ENCODE measurements at regions not wholly inside any gene's neighbourhood (a gene's known extent, or its start where the extent isn't known, plus 50 kb on each side); places are given as distances from the start of the nearest gene placed in this dataset.

- Histone ChIP-seq H3K4me3 (IDR thresholded peaks at IDR 0.05; ENCODE audit: insufficient read depth, low read depth, low read length) (no peak overlapping the region), H3K4me1 (ENCODE audit: low read depth, poor library complexity, severe bottlenecking) (no peaks in the 10 kb centered on the region), H3K9ac (no peak overlapping the region), H3K36me3 (ENCODE audit: insufficient read depth) (no peaks in the 10 kb centered on the region), H3K27ac (no peak overlapping the region), H3K4me2 (no peak overlapping the region), H3K79me2 (ENCODE audit: insufficient read depth, low read depth) (no peaks in the 10 kb centered on the region), H3K27me3 (ENCODE audit: insufficient read depth, low read depth) (no peaks in the 10 kb centered on the region), H2AFZ (ENCODE audit: low read depth) (no peak overlapping the region), H4K20me1 (ENCODE audit: insufficient read depth) (no peaks in the 10 kb centered on the region)
- TF ChIP-seq CTCF (conservative IDR thresholded peaks at IDR 0.05; ENCODE audit: low read depth, low read length) = no peak
Measured at GRCh38 chr4:134735901-134736300, 534.3 kb upstream of the PABPC4L start.

GRCh38 chr4:134727696-134728095 is 526.1 kb upstream of the PABPC4L start:
- no peak overlapping the region for H3K4me3 ChIP-seq (IDR thresholded peaks at IDR 0.05; ENCODE audit: insufficient read depth, low read depth, low read length)
- H3K27me3 ChIP-seq (ENCODE audit: insufficient read depth, low read depth) = no peaks in the 10 kb centered on the region
- no peaks in the 10 kb centered on the region for H3K79me2 ChIP-seq (ENCODE audit: insufficient read depth, low read depth)
- H4K20me1 ChIP-seq (ENCODE audit: insufficient read depth) = no peaks in the 10 kb centered on the region
- no peak overlapping the region for H3K4me2 ChIP-seq
- no peaks in the 10 kb centered on the region; the same call in 1 of the 2 replicates for H3K36me3 ChIP-seq (ENCODE audit: insufficient read depth)
- no peak overlapping the region for H3K9ac ChIP-seq
- no peak overlapping the region for H3K27ac ChIP-seq
- H2AFZ ChIP-seq (ENCODE audit: low read depth) = no peak overlapping the region
- no peaks in the 10 kb centered on the region for H3K4me1 ChIP-seq (ENCODE audit: low read depth, poor library complexity, severe bottlenecking)
- TF ChIP-seq CTCF (conservative IDR thresholded peaks at IDR 0.05; ENCODE audit: low read depth, low read length) = no peak

GRCh38 chr4:134722306-134722705 is 520.7 kb upstream of the PABPC4L start:
- H3K4me1 ChIP-seq (ENCODE audit: low read depth, poor library complexity, severe bottlenecking) = no peaks in the 10 kb centered on the region
- no peaks in the 10 kb centered on the region for H3K79me2 ChIP-seq (ENCODE audit: insufficient read depth, low read depth)
- H3K4me3 ChIP-seq (IDR thresholded peaks at IDR 0.05; ENCODE audit: insufficient read depth, low read depth, low read length) = no peak overlapping the region

GRCh38 chr4:134720030-134720429 is 518.4 kb upstream of the PABPC4L start:
- Histone ChIP-seq H3K27ac (no peak overlapping the region), H3K4me2 (no peak overlapping the region), H4K20me1 (ENCODE audit: insufficient read depth) (no peaks in the 10 kb centered on the region), H3K79me2 (ENCODE audit: insufficient read depth, low read depth) (no peaks in the 10 kb centered on the region), H3K27me3 (ENCODE audit: insufficient read depth, low read depth) (no peaks in the 10 kb centered on the region), H3K9ac (no peak overlapping the region), H2AFZ (ENCODE audit: low read depth) (no peak overlapping the region), H3K36me3 (ENCODE audit: insufficient read depth) (no peaks in the 10 kb centered on the region; the same call in 1 of the 2 replicates), H3K4me1 (ENCODE audit: low read depth, poor library complexity, severe bottlenecking) (no peaks in the 10 kb centered on the region), H3K4me3 (IDR thresholded peaks at IDR 0.05; ENCODE audit: insufficient read depth, low read depth, low read length) (no peak overlapping the region)
- TF ChIP-seq CTCF (conservative IDR thresholded peaks at IDR 0.05; ENCODE audit: low read depth, low read length) = no peak

More at GRCh38 chr4:134722306-134722705, 520.7 kb upstream of the PABPC4L start:
- Histone ChIP-seq H2AFZ (ENCODE audit: low read depth) (no peak overlapping the region), H3K27me3 (ENCODE audit: insufficient read depth, low read depth) (no peaks in the 10 kb centered on the region), H3K36me3 (ENCODE audit: insufficient read depth) (no peaks in the 10 kb centered on the region; the same call in 1 of the 2 replicates), H3K9ac (no peak overlapping the region), H3K27ac (no peak overlapping the region), H4K20me1 (ENCODE audit: insufficient read depth) (no peaks in the 10 kb centered on the region), H3K4me2 (no peak overlapping the region)
- no peak for TF ChIP-seq CTCF (conservative IDR thresholded peaks at IDR 0.05; ENCODE audit: low read depth, low read length)
